HepG2 (cell line): ENCODE measurements at regions not wholly inside any gene's neighbourhood (a gene's known extent, or its start where the extent isn't known, plus 50 kb on each side); places are given as distances from the start of the nearest gene placed in this dataset.

Source experiments
- ATAC-seq: fragments of 200-7000 bp; cut with Tn5 transposase; 3 replicates; pipeline ENCODE4 v1.9.1; 2020; ENCODE audit warnings: mild to moderate bottlenecking, moderate library complexity
- BruUV-seq: library from RNA; stranded (reverse); fragments of 400-500 nt; replicated peaks from 2 replicates; lab custom pipeline; 2021; lab: Mats Ljungman, UMichigan
- CTCF ChIA-PET: fragments of 300-600 bp; formaldehyde crosslinking; extraction: SDS; loops from one replicate; lab custom pipeline; 2021; ENCODE audit warnings: low total read pairs, inconsistent platforms, low intra/inter-chr PET ratio; lab: Yijun Ruan, JAX
- POLR2A ChIA-PET: fragments of 350-600 bp; sonication (Branson Sonifier 250); formaldehyde crosslinking; loops from one replicate; lab custom pipeline; 2020; ENCODE audit warnings: antibody characterized with exemption, inconsistent platforms; lab: Yijun Ruan, JAX
- DNase-seq: peaks from one replicate; pipeline ENCODE4 v3.0.0-alpha.2; 2015; ENCODE audit warnings: low spot score
- FAIRE-seq: peaks from 3 replicates; lab custom pipeline; 2011; peaks lifted over from hg19 to GRCh38; lab: Jason Lieb, UNC
- H2AFZ ChIP-seq: one replicate; pipeline ENCODE4 v1.6.1; 2011; ENCODE audit warnings: low read length, inconsistent platforms
- H3K27ac ChIP-seq: fragments of 300-600 bp; 3 replicates; pipeline ENCODE4 v1.8.0; 2011; ENCODE audit warnings: mixed run types, mild to moderate bottlenecking, mixed read lengths, low read length, inconsistent platforms; ENCODE audit not compliant: insufficient read depth; ENCODE audit errors: extremely low read length
- H3K27me3 ChIP-seq, 2 experiments: fragments of 200-600 bp in 1 of 2; 2 replicates in 1 of 2; 3 replicates in 1 of 2; pipeline versions ENCODE4 v1.6.0 to v1.8.0; 2011; ENCODE audit warnings: low read length in 2 of 2, mild to moderate bottlenecking in 2 of 2, moderate library complexity in 2 of 2, inconsistent platforms in 1 of 2; ENCODE audit not compliant: insufficient read depth in 2 of 2, control insufficient read depth in 1 of 2
- H3K36me3 ChIP-seq, 2 experiments: fragments of 200-600 bp in 1 of 2; replicated peaks in 1 of 2; 2 replicates in 1 of 2; 3 replicates in 1 of 2; pipeline versions ENCODE4 v1.5.1 to v1.8.0; 2011; ENCODE audit warnings: low read length in 2 of 2, inconsistent platforms in 1 of 2; ENCODE audit not compliant: insufficient read depth in 2 of 2, control insufficient read depth in 1 of 2
- H3K4me1 ChIP-seq: 2 replicates; pipeline ENCODE4 v1.5.1; 2012; ENCODE audit warnings: low read length, inconsistent platforms; ENCODE audit not compliant: insufficient read depth
- H3K4me2 ChIP-seq: 2 replicates; pipeline ENCODE4 v1.6.0; 2011; ENCODE audit warnings: low read depth, low read length, inconsistent platforms
- H3K4me3 ChIP-seq, 3 experiments: fragments of 200-600 bp in 1 of 3; sonication (generic), shearing (Covaris generic) in 1 of 3; replicated peaks in 1 of 3; 2 replicates each; pipeline ENCODE4 v1.5.1; 2011 to 2016; ENCODE audit warnings: low read length in 3 of 3, inconsistent platforms in 2 of 3, low read depth in 2 of 3, mild to moderate bottlenecking in 2 of 3, control low read depth in 1 of 3, mixed read lengths in 1 of 3; ENCODE audit not compliant: insufficient read depth in 1 of 3
- H3K79me2 ChIP-seq: one replicate; pipeline ENCODE4 v1.6.1; 2011; ENCODE audit warnings: low read length, inconsistent platforms; ENCODE audit not compliant: insufficient read depth
- H3K9ac ChIP-seq: 2 replicates; pipeline ENCODE4 v1.6.0; 2011; ENCODE audit warnings: mild to moderate bottlenecking, low read depth, low read length, inconsistent platforms; ENCODE audit not compliant: insufficient read depth
- H3K9me3 ChIP-seq: 2 replicates; pipeline ENCODE4 v1.5.1; 2012; ENCODE audit warnings: mild to moderate bottlenecking, low read length
- H4K20me1 ChIP-seq: 2 replicates; pipeline ENCODE4 v1.6.0; 2011; ENCODE audit warnings: inconsistent platforms, mild to moderate bottlenecking, low read length, moderate library complexity; ENCODE audit not compliant: insufficient read depth
- DNMT3B ChIP-seq: conservative IDR thresholded peaks from 2 replicates; pipeline ENCODE4 v1.6.1; 2016; ENCODE audit warnings: missing biosample characterization, control low read depth
- GATAD2A ChIP-seq: IDR thresholded peaks from 2 replicates; pipeline ENCODE4 v1.6.1; 2016
- HOXA7 ChIP-seq: sonication (generic); formaldehyde crosslinking; IDR thresholded peaks from 2 replicates; pipeline ENCODE4 v1.8.1; 2022; ENCODE audit warnings: mild to moderate bottlenecking, missing genetic modification reagents, moderate library complexity
- IRF2 ChIP-seq: IDR thresholded peaks from 2 replicates; pipeline ENCODE4 v1.6.1; 2018; ENCODE audit warnings: missing genetic modification reagents, missing compliant biosample characterization
- KAT7 ChIP-seq: IDR thresholded peaks from 2 replicates; pipeline ENCODE4 v1.6.1; 2018; ENCODE audit warnings: borderline replicate concordance, missing compliant biosample characterization
- KDM6A ChIP-seq: IDR thresholded peaks from 2 replicates; pipeline ENCODE4 v1.6.1; 2016; ENCODE audit warnings: low read depth
- MLLT10 ChIP-seq: sonication (generic); formaldehyde crosslinking; IDR thresholded peaks from 2 replicates; pipeline ENCODE4 v1.4.0; 2020; ENCODE audit warnings: missing genetic modification reagents
- PHF21A ChIP-seq: sonication (generic); formaldehyde crosslinking; IDR thresholded peaks from 2 replicates; pipeline ENCODE4 v1.5.0; 2020; ENCODE audit warnings: mild to moderate bottlenecking, missing genetic modification reagents
- ZNF224 ChIP-seq: sonication (generic); formaldehyde crosslinking; IDR thresholded peaks from 2 replicates; pipeline ENCODE4 v1.5.0; 2020; ENCODE audit warnings: mild to moderate bottlenecking, missing genetic modification reagents
- ZNF383 ChIP-seq: sonication (generic); formaldehyde crosslinking; IDR thresholded peaks from 2 replicates; pipeline ENCODE4 v1.4.0; 2020; ENCODE audit warnings: missing genetic modification reagents, mild to moderate bottlenecking, borderline replicate concordance
- ZNF737 ChIP-seq: sonication (generic); formaldehyde crosslinking; IDR thresholded peaks from 2 replicates; pipeline ENCODE4 v1.5.0; 2020; ENCODE audit warnings: missing genetic modification reagents, mild to moderate bottlenecking, borderline replicate concordance
- WGBS: methylation state at CpG from one replicate; pipeline ENCODE4 v1.1.6; 2017; ENCODE audit warnings: low lambda C conversion rate; 5-methylcytosine and 5-hydroxymethylcytosine counted together
- in situ Hi-C: cut with HindIII; loops from 2 replicates; pipeline ENCODE4 v1.10.0; 2017; ENCODE audit warnings: low pct_unique_long_range_greater_than_20kb; ENCODE audit not compliant: extremely low pct_ligation_motif_present
- intact Hi-C: fragments of 100-400 bp; cut with micrococcal nuclease; formaldehyde crosslinking; loops from one replicate; pipeline ENCODE4 v1.10.0; 2022; ENCODE audit not compliant: unreplicated experiment
- TF ChIP-seq, protein P1 (sequence below): sonication (generic); formaldehyde crosslinking; IDR thresholded peaks from 2 replicates; pipeline ENCODE4 v1.4.0; 2020; ENCODE audit warnings: missing genetic modification reagents
- TF ChIP-seq, protein P2 (sequence below): IDR thresholded peaks from 2 replicates; pipeline ENCODE4 v1.6.1; 2016; ENCODE audit warnings: missing compliant biosample characterization, missing genetic modification reagents, borderline replicate concordance
- TF ChIP-seq, protein P3 (sequence below): sonication (generic); formaldehyde crosslinking; IDR thresholded peaks from 2 replicates; pipeline ENCODE4 v1.8.0; 2022; ENCODE audit warnings: mild to moderate bottlenecking, missing genetic modification reagents
- TF ChIP-seq, protein P4 (sequence below): sonication (generic); formaldehyde crosslinking; conservative IDR thresholded peaks from 2 replicates; pipeline ENCODE4 v1.8.0; 2022; ENCODE audit warnings: low read depth, missing genetic modification reagents

DNA sequence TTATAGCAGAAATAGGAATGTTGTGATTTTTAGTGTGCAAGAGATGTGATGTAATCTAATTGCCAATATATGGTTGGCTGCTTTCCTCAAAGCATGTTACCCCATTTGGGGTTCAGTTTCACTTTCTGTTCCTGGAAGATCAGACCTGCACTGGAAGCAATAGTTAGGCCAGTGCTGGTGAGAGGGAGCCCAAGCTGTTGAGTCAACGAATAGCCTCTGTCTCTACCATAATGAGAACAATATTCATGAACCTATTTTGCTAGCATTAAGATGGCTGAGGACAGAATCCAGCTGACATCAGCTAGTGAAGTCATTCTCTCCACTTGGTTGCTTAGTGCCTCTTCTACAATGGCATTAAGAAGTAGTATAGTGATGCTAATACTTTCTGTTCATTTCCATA is 379.9 kb upstream of the DCN start:
- CTCF ChIA-PET, result no interaction called here
- Histone ChIP-seq H3K4me1 (no peaks in the 10 kb centered on the region), H3K9me3 (no peaks in the 10 kb centered on the region), H3K4me3 (no peak overlapping the region), H4K20me1 (no peaks in the 10 kb centered on the region), H3K4me2 (no peak overlapping the region), H3K9ac (no peak overlapping the region), H2AFZ (no peak overlapping the region), H3K36me3 (no peaks in the 10 kb centered on the region), H3K79me2 (no peaks in the 10 kb centered on the region), H3K27me3 (no peaks in the 10 kb centered on the region), H3K27ac (no peak overlapping the region)
- WGBS, result 0% methylated on average over 1 of the region's 1 CpG
- POLR2A ChIA-PET, result no interaction called here
- BruUV-seq, result no TSS peak
- DNase-seq (no peak), FAIRE-seq (no peak), ATAC-seq (no peak)
- TF ChIP-seq, protein P1, sequence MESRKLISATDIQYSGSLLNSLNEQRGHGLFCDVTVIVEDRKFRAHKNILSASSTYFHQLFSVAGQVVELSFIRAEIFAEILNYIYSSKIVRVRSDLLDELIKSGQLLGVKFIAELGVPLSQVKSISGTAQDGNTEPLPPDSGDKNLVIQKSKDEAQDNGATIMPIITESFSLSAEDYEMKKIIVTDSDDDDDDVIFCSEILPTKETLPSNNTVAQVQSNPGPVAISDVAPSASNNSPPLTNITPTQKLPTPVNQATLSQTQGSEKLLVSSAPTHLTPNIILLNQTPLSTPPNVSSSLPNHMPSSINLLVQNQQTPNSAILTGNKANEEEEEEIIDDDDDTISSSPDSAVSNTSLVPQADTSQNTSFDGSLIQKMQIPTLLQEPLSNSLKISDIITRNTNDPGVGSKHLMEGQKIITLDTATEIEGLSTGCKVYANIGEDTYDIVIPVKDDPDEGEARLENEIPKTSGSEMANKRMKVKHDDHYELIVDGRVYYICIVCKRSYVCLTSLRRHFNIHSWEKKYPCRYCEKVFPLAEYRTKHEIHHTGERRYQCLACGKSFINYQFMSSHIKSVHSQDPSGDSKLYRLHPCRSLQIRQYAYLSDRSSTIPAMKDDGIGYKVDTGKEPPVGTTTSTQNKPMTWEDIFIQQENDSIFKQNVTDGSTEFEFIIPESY (CRISPR knock-in tag), result no peak
- TF ChIP-seq IRF2, result no peak
- TF ChIP-seq MLLT10, result no peak
- no peak for TF ChIP-seq DNMT3B
- TF ChIP-seq KDM6A (CRISPR knock-in tag), result no peak
- TF ChIP-seq, protein P2, sequence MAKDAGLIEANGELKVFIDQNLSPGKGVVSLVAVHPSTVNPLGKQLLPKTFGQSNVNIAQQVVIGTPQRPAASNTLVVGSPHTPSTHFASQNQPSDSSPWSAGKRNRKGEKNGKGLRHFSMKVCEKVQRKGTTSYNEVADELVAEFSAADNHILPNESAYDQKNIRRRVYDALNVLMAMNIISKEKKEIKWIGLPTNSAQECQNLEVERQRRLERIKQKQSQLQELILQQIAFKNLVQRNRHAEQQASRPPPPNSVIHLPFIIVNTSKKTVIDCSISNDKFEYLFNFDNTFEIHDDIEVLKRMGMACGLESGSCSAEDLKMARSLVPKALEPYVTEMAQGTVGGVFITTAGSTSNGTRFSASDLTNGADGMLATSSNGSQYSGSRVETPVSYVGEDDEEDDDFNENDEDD (CRISPR knock-in tag), result no peak
- no peak for TF ChIP-seq ZNF383 (CRISPR knock-in tag)
- no peak for TF ChIP-seq ZNF737
- no peak for TF ChIP-seq ZNF224 (CRISPR knock-in tag)
- TF ChIP-seq, protein P3, sequence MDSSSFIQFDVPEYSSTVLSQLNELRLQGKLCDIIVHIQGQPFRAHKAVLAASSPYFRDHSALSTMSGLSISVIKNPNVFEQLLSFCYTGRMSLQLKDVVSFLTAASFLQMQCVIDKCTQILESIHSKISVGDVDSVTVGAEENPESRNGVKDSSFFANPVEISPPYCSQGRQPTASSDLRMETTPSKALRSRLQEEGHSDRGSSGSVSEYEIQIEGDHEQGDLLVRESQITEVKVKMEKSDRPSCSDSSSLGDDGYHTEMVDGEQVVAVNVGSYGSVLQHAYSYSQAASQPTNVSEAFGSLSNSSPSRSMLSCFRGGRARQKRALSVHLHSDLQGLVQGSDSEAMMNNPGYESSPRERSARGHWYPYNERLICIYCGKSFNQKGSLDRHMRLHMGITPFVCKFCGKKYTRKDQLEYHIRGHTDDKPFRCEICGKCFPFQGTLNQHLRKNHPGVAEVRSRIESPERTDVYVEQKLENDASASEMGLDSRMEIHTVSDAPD (CRISPR knock-in tag), result no peak
- TF ChIP-seq, protein P4, sequence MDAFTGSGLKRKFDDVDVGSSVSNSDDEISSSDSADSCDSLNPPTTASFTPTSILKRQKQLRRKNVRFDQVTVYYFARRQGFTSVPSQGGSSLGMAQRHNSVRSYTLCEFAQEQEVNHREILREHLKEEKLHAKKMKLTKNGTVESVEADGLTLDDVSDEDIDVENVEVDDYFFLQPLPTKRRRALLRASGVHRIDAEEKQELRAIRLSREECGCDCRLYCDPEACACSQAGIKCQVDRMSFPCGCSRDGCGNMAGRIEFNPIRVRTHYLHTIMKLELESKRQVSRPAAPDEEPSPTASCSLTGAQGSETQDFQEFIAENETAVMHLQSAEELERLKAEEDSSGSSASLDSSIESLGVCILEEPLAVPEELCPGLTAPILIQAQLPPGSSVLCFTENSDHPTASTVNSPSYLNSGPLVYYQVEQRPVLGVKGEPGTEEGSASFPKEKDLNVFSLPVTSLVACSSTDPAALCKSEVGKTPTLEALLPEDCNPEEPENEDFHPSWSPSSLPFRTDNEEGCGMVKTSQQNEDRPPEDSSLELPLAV (CRISPR knock-in tag), result no peak
- TF ChIP-seq KAT7 (CRISPR knock-in tag), result no peak
- TF ChIP-seq HOXA7 (CRISPR knock-in tag), result no peak
- TF ChIP-seq GATAD2A (CRISPR knock-in tag), result no peak
- no peak for TF ChIP-seq PHF21A (CRISPR knock-in tag)
- in situ Hi-C loops, result no loop called here
- intact Hi-C loops, result no loop called here
